ENCODE measurements at regions not wholly inside any gene's neighbourhood (a gene's known extent, or its start where the extent isn't known, plus 50 kb on each side); places are given as distances from the start of the nearest gene placed in this dataset.

DNA sequence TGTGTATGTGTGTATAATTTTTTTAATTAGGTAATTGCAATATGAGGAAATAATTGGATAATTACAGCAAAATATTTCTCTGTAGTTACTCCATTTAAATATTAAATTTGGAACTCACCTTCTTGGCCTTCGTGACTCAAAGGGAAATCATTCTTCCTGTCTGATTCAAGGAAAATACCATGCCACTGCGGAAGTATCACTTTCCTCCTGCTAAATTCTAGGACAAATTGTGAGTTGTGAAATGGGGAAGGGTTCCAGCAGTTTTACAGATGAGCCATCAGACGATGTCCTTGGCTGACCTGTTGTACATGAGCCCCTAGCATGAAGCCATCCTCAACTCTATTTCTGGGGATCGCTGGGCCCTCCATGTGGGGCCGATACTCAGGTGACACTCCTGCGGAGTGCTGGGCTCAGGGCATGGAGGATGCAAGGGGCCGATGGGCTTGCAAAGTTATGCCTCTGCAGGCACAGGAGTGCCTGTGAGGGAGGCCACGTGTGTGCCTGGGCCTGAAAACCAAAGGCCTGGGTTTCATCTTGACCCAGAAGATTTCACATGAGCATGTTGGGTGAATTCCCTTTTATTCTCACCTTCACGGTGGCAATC is 179.6 kb upstream of the TCERG1L start:
- no peak overlapping the region for H3K4me3 ChIP-seq (ENCODE audit: low read length)
- no peaks in the 10 kb centered on the region for H3K9me3 ChIP-seq (ENCODE audit: low read length)
- H3K27me3 ChIP-seq (ENCODE audit: insufficient read depth, low read length, poor library complexity, severe bottlenecking), result no peaks in the 10 kb centered on the region
- DNase-seq, result no peak
- ChIA-PET POLR2A (no interaction called here), CTCF (no interaction called here)
- H3K36me3 ChIP-seq (ENCODE audit: insufficient read depth, low read length), result no peaks in the 10 kb centered on the region
- H3K9me3 Mint-ChIP-seq, result peaks cover 2 to 4% (median 2%) of the 10 kb centered on the region in 5 donors
- no peak overlapping the region for H3K4me3 Mint-ChIP-seq
- peaks cover 0 to 4% (median 0%) of the 10 kb centered on the region in 3 donors for H3K36me3 Mint-ChIP-seq
- no peak overlapping the region for H3K27ac ChIP-seq (ENCODE audit: low read depth, low read length)
- no peaks in the 10 kb centered on the region for H3K4me1 ChIP-seq (ENCODE audit: insufficient read depth, low read length)
- no peaks in the 10 kb centered on the region for H3K4me1 Mint-ChIP-seq
- H3K27ac Mint-ChIP-seq, result no peak overlapping the region
- H3K27me3 Mint-ChIP-seq, result peaks cover 0 to 4% of the 10 kb centered on the region in 2 donors

DNA sequence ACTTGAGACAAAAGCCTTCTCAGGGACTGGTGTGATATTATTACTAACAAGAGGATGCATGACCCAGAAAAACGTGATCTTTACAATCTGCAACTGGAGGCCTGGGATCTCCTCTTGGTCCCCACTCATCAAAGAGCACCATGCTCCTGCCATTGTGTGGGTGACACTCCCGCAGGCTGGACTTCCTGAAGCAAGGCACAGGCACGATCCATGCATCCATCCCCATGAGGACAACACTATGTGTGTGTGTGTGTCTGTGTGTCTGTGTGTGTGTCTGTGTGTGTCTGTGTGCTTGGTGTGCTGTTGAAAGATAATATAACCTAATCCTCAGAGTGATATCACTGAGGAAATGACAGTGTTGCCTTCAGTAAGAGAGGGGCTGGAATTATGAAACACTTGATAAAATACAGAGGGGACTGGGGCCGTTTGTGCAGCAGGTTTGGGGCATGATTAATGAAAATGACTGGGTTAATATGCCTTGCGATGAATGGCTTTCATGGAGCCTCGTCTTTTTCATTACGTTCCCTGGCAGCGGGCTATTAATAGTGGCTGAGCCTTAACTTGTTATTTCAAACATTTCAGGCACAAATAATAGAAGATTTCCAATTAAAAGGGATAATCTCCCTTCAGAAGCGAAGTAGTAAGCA is 180.8 kb upstream of the TCERG1L start:
- H3K4me1 ChIP-seq (ENCODE audit: insufficient read depth, low read length), result no peaks in the 10 kb centered on the region
- H3K27ac ChIP-seq (ENCODE audit: low read depth, low read length), result no peak overlapping the region
- H3K9me3 ChIP-seq (ENCODE audit: low read length), result no peaks in the 10 kb centered on the region
- Mint-ChIP-seq H3K4me1 (no peaks in the 10 kb centered on the region), H3K36me3 (peaks cover 0 to 4% (median 0%) of the 10 kb centered on the region in 3 donors), H3K4me3 (no peak overlapping the region), H3K27me3 (peaks cover 0 to 4% of the 10 kb centered on the region in 2 donors), H3K9me3 (peaks cover 0 to 4% (median 2%) of the 10 kb centered on the region in 5 donors), H3K27ac (no peak overlapping the region)
- DNase-seq, result no peak
- no peaks in the 10 kb centered on the region for H3K36me3 ChIP-seq (ENCODE audit: insufficient read depth, low read length)
- ChIA-PET POLR2A (no interaction called here), CTCF (no interaction called here)
- H3K27me3 ChIP-seq (ENCODE audit: insufficient read depth, low read length, poor library complexity, severe bottlenecking), result no peaks in the 10 kb centered on the region
- H3K4me3 ChIP-seq (ENCODE audit: low read length), result no peak overlapping the region

- CTCF ChIA-PET, result no interaction called here
- Histone ChIP-seq H3K4me1 (ENCODE audit: insufficient read depth, low read length) (no peaks in the 10 kb centered on the region), H3K36me3 (ENCODE audit: insufficient read depth, low read length) (no peaks in the 10 kb centered on the region), H3K4me3 (ENCODE audit: low read length) (no peak overlapping the region), H3K9me3 (ENCODE audit: low read length) (no peaks in the 10 kb centered on the region), H3K27ac (ENCODE audit: low read depth, low read length) (no peak overlapping the region), H3K27me3 (ENCODE audit: insufficient read depth, low read length, poor library complexity, severe bottlenecking) (no peaks in the 10 kb centered on the region)
- Mint-ChIP-seq H3K36me3 (peaks cover 0 to 4% (median 0%) of the 10 kb centered on the region in 3 donors), H3K9me3 (peaks cover 0 to 8% (median 4%) of the 10 kb centered on the region in 5 donors), H3K27ac (no peak overlapping the region), H3K27me3 (peaks cover 0 to 4% of the 10 kb centered on the region in 2 donors), H3K4me3 (no peak overlapping the region), H3K4me1 (no peaks in the 10 kb centered on the region)
- DNase-seq, result no peak
- POLR2A ChIA-PET, result no interaction called here
Measured at GRCh38 chr10:131493432-131493831, 181.9 kb upstream of the TCERG1L start.

- H3K4me3 Mint-ChIP-seq, result no peak overlapping the region
- no peak for DNase-seq
- H3K27ac Mint-ChIP-seq, result no peak overlapping the region
- Histone ChIP-seq H3K27ac (ENCODE audit: low read depth, low read length) (no peak overlapping the region), H3K27me3 (ENCODE audit: insufficient read depth, low read length, poor library complexity, severe bottlenecking) (no peaks in the 10 kb centered on the region), H3K4me3 (ENCODE audit: low read length) (no peak overlapping the region), H3K36me3 (ENCODE audit: insufficient read depth, low read length) (no peaks in the 10 kb centered on the region), H3K4me1 (ENCODE audit: insufficient read depth, low read length) (no peaks in the 10 kb centered on the region), H3K9me3 (ENCODE audit: low read length) (no peaks in the 10 kb centered on the region)
- no peaks in the 10 kb centered on the region for H3K4me1 Mint-ChIP-seq
- H3K36me3 Mint-ChIP-seq, result peaks cover 0 to 4% (median 0%) of the 10 kb centered on the region in 3 donors
- CTCF ChIA-PET, result no interaction called here
- peaks cover 0 to 8% (median 4%) of the 10 kb centered on the region in 5 donors for H3K9me3 Mint-ChIP-seq
- H3K27me3 Mint-ChIP-seq, result peaks cover 0 to 4% of the 10 kb centered on the region in 2 donors
- POLR2A ChIA-PET, result no interaction called here
Measured at GRCh38 chr10:131494451-131494850, 182.9 kb upstream of the TCERG1L start.

DNA sequence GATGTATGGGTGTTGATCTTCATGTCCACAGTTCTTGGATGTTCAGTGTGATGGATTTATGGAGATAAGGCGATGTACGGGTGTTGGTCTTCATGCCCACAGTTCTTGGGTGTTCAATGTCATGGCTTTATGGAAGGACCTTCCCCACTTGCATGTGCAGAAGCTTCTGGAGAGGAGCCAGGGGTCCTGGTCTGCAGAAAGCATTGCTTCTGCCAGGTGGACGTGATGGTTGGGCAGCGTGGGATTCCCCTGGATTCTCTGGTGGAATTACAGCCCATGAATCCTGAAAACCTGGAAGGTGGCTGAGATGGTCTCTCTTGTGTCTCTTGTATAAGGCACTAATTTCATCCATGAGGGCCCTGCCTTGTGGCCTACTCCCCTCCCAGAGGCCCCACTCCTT is 183.7 kb upstream of the TCERG1L start:
- DNase-seq, result no peak
- no peak overlapping the region for H3K27ac Mint-ChIP-seq
- H3K9me3 Mint-ChIP-seq, result peaks cover 0 to 8% (median 2%) of the 10 kb centered on the region in 5 donors
- ChIA-PET POLR2A (no interaction called here), CTCF (no interaction called here)
- Histone ChIP-seq H3K9me3 (ENCODE audit: low read length) (no peaks in the 10 kb centered on the region), H3K4me1 (ENCODE audit: insufficient read depth, low read length) (no peaks in the 10 kb centered on the region), H3K36me3 (ENCODE audit: insufficient read depth, low read length) (no peaks in the 10 kb centered on the region), H3K27me3 (ENCODE audit: insufficient read depth, low read length, poor library complexity, severe bottlenecking) (no peaks in the 10 kb centered on the region), H3K4me3 (ENCODE audit: low read length) (no peak overlapping the region), H3K27ac (ENCODE audit: low read depth, low read length) (no peak overlapping the region)
- no peaks in the 10 kb centered on the region for H3K4me1 Mint-ChIP-seq
- peaks cover 0 to 4% of the 10 kb centered on the region in 2 donors for H3K27me3 Mint-ChIP-seq
- H3K4me3 Mint-ChIP-seq, result no peak overlapping the region
- peaks cover 0 to 4% (median 0%) of the 10 kb centered on the region in 3 donors for H3K36me3 Mint-ChIP-seq

DNA sequence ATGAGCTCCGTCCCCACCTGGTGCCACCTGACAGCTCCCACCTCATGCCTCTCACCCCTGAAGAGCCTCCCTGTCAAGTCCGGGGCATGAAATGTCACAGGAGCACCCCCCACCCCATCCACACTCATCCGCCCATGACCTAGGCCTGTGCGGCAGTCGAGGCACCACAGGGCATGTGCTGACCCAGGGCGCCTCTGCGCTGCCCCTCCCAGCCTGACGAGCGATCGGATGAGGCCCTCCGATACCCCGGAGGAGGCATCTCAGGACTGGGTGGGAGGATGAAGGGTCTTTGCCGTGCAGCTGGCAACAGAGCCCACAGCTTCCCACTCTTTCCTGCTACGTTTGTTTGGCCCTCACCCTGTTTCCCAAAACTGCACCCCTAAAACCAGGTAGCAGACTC is 184.4 kb upstream of the TCERG1L start:
- no peak for DNase-seq
- H3K9me3 ChIP-seq (ENCODE audit: low read length), result no peaks in the 10 kb centered on the region
- H3K4me3 ChIP-seq (ENCODE audit: low read length), result no peak overlapping the region
- Mint-ChIP-seq H3K9me3 (peaks cover 0 to 8% (median 3%) of the 10 kb centered on the region in 5 donors), H3K36me3 (peaks cover 0 to 4% (median 0%) of the 10 kb centered on the region in 3 donors), H3K27ac (no peak overlapping the region), H3K27me3 (peaks cover 0 to 4% of the 10 kb centered on the region in 2 donors), H3K4me1 (no peaks in the 10 kb centered on the region), H3K4me3 (no peak overlapping the region)
- POLR2A ChIA-PET, result no interaction called here
- H3K36me3 ChIP-seq (ENCODE audit: insufficient read depth, low read length), result no peaks in the 10 kb centered on the region
- H3K4me1 ChIP-seq (ENCODE audit: insufficient read depth, low read length), result no peaks in the 10 kb centered on the region
- H3K27ac ChIP-seq (ENCODE audit: low read depth, low read length), result no peak overlapping the region
- H3K27me3 ChIP-seq (ENCODE audit: insufficient read depth, low read length, poor library complexity, severe bottlenecking), result no peaks in the 10 kb centered on the region
- CTCF ChIA-PET, result no interaction called here

DNA sequence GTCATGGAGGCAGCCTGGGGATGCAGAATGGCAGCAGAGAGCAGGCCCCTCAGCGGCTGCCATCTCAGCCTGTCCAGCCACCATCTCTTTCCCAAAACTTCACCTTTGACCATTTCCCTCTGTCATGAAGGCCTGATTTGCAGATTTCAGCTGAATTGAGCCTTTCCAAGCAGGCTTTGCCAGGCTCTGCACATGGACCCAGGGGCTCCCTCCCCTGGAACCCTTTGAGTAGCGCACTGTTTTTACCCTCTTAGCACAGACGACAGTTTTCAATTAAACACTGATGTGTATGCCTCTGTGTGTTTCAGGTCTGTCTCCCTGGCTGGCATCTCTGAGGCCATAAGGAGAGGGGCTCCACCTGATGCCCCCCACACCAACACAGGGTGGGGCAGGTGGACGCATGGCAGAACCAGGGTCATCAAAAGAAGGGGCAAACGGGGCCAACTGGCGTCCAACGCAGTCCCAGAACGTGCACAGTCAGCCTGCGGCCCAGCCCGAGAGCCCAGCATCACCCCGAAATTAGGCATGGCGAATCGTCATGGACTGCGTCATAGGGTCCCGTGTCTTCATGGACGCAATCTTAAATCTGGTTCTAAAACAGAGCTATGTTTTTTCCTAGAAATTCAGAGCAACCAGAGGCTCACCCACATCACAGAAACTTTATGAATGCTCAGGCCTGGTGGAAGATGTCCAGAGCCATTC is 185.0 kb upstream of the TCERG1L start:
- Histone ChIP-seq H3K4me3 (ENCODE audit: low read length) (no peak overlapping the region), H3K27ac (ENCODE audit: low read depth, low read length) (no peak overlapping the region), H3K9me3 (ENCODE audit: low read length) (no peaks in the 10 kb centered on the region), H3K4me1 (ENCODE audit: insufficient read depth, low read length) (no peaks in the 10 kb centered on the region), H3K36me3 (ENCODE audit: insufficient read depth, low read length) (no peaks in the 10 kb centered on the region), H3K27me3 (ENCODE audit: insufficient read depth, low read length, poor library complexity, severe bottlenecking) (no peaks in the 10 kb centered on the region)
- ChIA-PET POLR2A (no interaction called here), CTCF (no interaction called here)
- Mint-ChIP-seq H3K36me3 (peaks cover 0 to 4% (median 0%) of the 10 kb centered on the region in 3 donors), H3K9me3 (peaks cover 2 to 9% (median 4%) of the 10 kb centered on the region in 5 donors), H3K27me3 (peaks cover 0 to 4% of the 10 kb centered on the region in 2 donors), H3K4me1 (no peaks in the 10 kb centered on the region), H3K4me3 (no peak overlapping the region), H3K27ac (no peak overlapping the region)
- no peak for DNase-seq

DNA sequence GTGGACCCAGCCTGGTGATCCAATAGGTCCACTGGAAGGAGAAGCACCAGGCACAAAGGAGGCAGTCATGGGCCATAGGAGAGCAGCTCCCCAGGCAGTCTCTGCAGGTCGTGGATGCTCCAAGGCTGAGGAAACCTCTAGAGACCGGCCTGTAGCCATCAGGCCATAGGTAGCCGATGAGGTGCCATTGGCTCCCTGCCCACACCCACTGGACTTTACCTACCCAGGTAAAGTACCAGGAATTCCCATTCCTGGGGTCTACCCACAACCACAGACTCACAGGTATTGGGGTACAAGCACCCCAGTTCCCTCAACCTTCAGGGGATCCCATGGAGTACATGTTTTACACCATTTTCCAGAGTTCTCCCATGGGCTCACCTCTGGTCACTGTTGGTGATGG is 188.0 kb upstream of the TCERG1L start:
- Mint-ChIP-seq H3K27me3 (peaks cover 0 to 3% of the 10 kb centered on the region in 2 donors), H3K9me3 (peaks cover 16 to 33% (median 21%) of the 10 kb centered on the region in 5 donors), H3K4me3 (no peak overlapping the region), H3K36me3 (peaks cover 0 to 4% (median 0%) of the 10 kb centered on the region in 3 donors), H3K4me1 (no peaks in the 10 kb centered on the region), H3K27ac (no peak overlapping the region)
- Histone ChIP-seq H3K27me3 (ENCODE audit: insufficient read depth, low read length, poor library complexity, severe bottlenecking) (no peaks in the 10 kb centered on the region), H3K36me3 (ENCODE audit: insufficient read depth, low read length) (no peaks in the 10 kb centered on the region), H3K9me3 (ENCODE audit: low read length) (no peaks in the 10 kb centered on the region), H3K4me1 (ENCODE audit: insufficient read depth, low read length) (no peaks in the 10 kb centered on the region), H3K4me3 (ENCODE audit: low read length) (no peak overlapping the region), H3K27ac (ENCODE audit: low read depth, low read length) (no peak overlapping the region)
- POLR2A ChIA-PET, result no interaction called here
- DNase-seq, result no peak
- CTCF ChIA-PET, result no interaction called here
